PC-9 (cell line): ENCODE measurements at regions not wholly inside any gene's neighbourhood (a gene's known extent, or its start where the extent isn't known, plus 50 kb on each side); places are given as distances from the start of the nearest gene placed in this dataset.

Experiments used
- EZH2 ChIP-seq: fragments of 200-600 bp; sonication (generic); IDR thresholded peaks from 2 replicates; pipeline ENCODE4 v1.8.0; 2017; ENCODE audit warnings: antibody characterized with exemption, low read depth
- TF ChIP-seq, protein P1 (sequence below): fragments of 200-600 bp; sonication (generic); conservative IDR thresholded peaks from 2 replicates; pipeline ENCODE4 v1.6.1; 2017; ENCODE audit warnings: mixed run types, antibody characterized with exemption, mild to moderate bottlenecking, moderate library complexity

DNA sequence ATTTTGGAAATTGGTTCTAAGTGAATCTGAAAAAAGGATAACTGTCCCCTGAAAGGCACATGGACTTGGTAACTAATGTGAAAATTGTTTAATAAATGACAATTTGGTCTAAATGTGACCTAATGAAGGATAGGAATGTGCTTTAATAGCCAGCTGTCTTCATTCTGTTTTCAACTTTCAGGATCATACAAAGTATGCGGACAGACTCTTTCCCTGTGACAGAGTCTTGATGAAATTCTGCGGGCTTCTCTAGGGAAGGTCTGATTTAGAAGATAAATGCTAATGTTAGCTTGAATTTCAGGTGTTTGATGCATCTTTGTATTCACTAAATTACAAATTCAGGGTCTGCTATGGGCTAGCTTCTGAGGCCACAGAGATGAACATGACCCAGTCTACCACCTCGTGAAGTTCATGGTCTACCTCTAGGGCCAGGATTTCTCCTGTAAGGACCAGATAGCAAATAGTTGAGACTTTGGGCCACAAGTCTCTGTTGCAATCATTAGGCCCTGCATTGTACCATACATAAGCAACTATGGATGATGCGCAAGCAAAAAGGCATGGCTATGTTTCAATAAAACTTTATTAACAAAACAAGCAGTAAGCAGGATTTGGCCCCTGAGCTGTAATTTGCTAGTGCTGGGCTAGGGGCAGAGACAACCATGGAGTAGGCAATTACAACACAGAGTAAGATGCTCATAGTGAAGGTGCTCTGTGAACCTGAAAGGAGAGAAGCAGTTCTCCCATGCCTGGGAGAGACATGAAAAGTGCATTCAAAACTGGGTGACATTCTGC, 368.6 kb downstream of the INHBA start:
- TF ChIP-seq, protein P1, sequence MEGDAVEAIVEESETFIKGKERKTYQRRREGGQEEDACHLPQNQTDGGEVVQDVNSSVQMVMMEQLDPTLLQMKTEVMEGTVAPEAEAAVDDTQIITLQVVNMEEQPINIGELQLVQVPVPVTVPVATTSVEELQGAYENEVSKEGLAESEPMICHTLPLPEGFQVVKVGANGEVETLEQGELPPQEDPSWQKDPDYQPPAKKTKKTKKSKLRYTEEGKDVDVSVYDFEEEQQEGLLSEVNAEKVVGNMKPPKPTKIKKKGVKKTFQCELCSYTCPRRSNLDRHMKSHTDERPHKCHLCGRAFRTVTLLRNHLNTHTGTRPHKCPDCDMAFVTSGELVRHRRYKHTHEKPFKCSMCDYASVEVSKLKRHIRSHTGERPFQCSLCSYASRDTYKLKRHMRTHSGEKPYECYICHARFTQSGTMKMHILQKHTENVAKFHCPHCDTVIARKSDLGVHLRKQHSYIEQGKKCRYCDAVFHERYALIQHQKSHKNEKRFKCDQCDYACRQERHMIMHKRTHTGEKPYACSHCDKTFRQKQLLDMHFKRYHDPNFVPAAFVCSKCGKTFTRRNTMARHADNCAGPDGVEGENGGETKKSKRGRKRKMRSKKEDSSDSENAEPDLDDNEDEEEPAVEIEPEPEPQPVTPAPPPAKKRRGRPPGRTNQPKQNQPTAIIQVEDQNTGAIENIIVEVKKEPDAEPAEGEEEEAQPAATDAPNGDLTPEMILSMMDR = no peak
- no peak for TF ChIP-seq EZH2
